ENCODE measurements at regions not wholly inside any gene's neighbourhood (a gene's known extent, or its start where the extent isn't known, plus 50 kb on each side); places are given as distances from the start of the nearest gene placed in this dataset.
A peak's percentile ranks its signal among the peaks of the same experiment; 100 is the strongest.
"Not testable (repeated sequence)": the region's sequence is repeated elsewhere in the genome, so short reads cannot be mapped to it uniquely, and the experiment has no call there.

- not testable (repeated sequence) for DNase-seq
Measured at GRCh38 chr1:22336696-22337545, 114.7 kb upstream of the ZBTB40 start.

GRCh38 chr1:22338071-22338765 lies 113.4 kb upstream of the ZBTB40 start:
- no peak for DNase-seq

- no peak for DNase-seq
Measured at GRCh38 chr1:22339237-22339636, 112.4 kb upstream of the ZBTB40 start.

GRCh38 chr1:22340066-22340465 lies 111.6 kb upstream of the ZBTB40 start:
- no peak for DNase-seq

GRCh38 chr1:22340873-22341272 lies 110.8 kb upstream of the ZBTB40 start:
- DNase-seq, result no peak

- peak; percentile 36 for DNase-seq
Measured at GRCh38 chr1:22341791-22342605, 109.7 kb upstream of the ZBTB40 start.

- DNase-seq, result no peak
Measured at GRCh38 chr1:22342734-22343191, 108.9 kb upstream of the ZBTB40 start.

GRCh38 chr1:22343456-22344328 lies 108.0 kb upstream of the ZBTB40 start:
- DNase-seq, result no peak

GRCh38 chr1:22344329-22344630 lies 107.4 kb upstream of the ZBTB40 start:
- no peak for DNase-seq

- DNase-seq, result no peak
Measured at GRCh38 chr1:22344851-22345560, 106.6 kb upstream of the ZBTB40 start.

- no peak for DNase-seq
Measured at GRCh38 chr1:22347854-22348760, 103.5 kb upstream of the ZBTB40 start.

GRCh38 chr1:22349362-22350043 lies 102.1 kb upstream of the ZBTB40 start:
- peak; percentile 4 for DNase-seq

GRCh38 chr1:22350171-22350923 lies 101.3 kb upstream of the ZBTB40 start:
- no peak for DNase-seq

GRCh38 chr1:22350924-22351767 lies 100.5 kb upstream of the ZBTB40 start:
- DNase-seq, result no peak

- no peak for DNase-seq
Measured at GRCh38 chr1:22351768-22352080, 99.9 kb upstream of the ZBTB40 start.

- DNase-seq, result no peak
Measured at GRCh38 chr1:22352355-22352754, 99.3 kb upstream of the ZBTB40 start.

GRCh38 chr1:22352896-22353295 lies 98.8 kb upstream of the ZBTB40 start:
- no peak for DNase-seq

- DNase-seq, result no peak
Measured at GRCh38 chr1:22359427-22359826, 92.2 kb upstream of the ZBTB40 start.
